Sigmoid colon (tissue), 6 donors: ENCODE measurements at regions not wholly inside any gene's neighbourhood (a gene's known extent, or its start where the extent isn't known, plus 50 kb on each side); places are given as distances from the start of the nearest gene placed in this dataset.

Experiments
- DNase-seq: peaks from one replicate; pipeline ENCODE4 v3.0.0-alpha.2; 2019
- H3K27ac ChIP-seq, 4 donors: fragments of 200-600 bp; sonication (generic); one replicate each; pipeline ENCODE4 v1.5.1; 2016 to 2019; ENCODE audit warnings: mild to moderate bottlenecking in 1 of 4
- H3K27me3 ChIP-seq, 3 donors: fragments of 200-600 bp; sonication (generic); one replicate each; pipeline ENCODE4 v1.5.1; 2019; ENCODE audit warnings: mild to moderate bottlenecking in 1 of 3
- H3K36me3 ChIP-seq, 4 donors: fragments of 200-600 bp; sonication (generic); one replicate each; pipeline ENCODE4 v1.5.1; 2016 to 2019
- H3K4me1 ChIP-seq, 4 donors: fragments of 200-600 bp; sonication (generic); one replicate each; pipeline ENCODE4 v1.5.1; 2017 to 2019
- H3K4me3 ChIP-seq, 4 donors: fragments of 200-600 bp; sonication (generic); one replicate each; pipeline ENCODE4 v1.5.1; 2017 to 2019; ENCODE audit warnings: mild to moderate bottlenecking in 2 of 4, moderate library complexity in 1 of 4
- H3K9me3 ChIP-seq, 4 donors: fragments of 200-600 bp in 3 of 4; sonication (generic) in 3 of 4; one replicate each; pipeline versions ENCODE4 v1.5.1 to v1.6.1; 2013 to 2019
- EP300 ChIP-seq, 4 donors: sonication (generic); formaldehyde crosslinking; IDR thresholded peaks; one replicate each; pipeline ENCODE4 v1.6.1; 2017; ENCODE audit warnings: antibody characterized with exemption in 4 of 4
- POLR2A ChIP-seq, 2 donors: fragments of 450-650 bp; IDR thresholded peaks; one replicate each; pipeline ENCODE4 v1.6.1; 2016; ENCODE audit warnings: antibody characterized with exemption in 2 of 2, mild to moderate bottlenecking in 2 of 2, moderate library complexity in 2 of 2
- POLR2AphosphoS5 ChIP-seq, 4 donors: sonication (generic); formaldehyde crosslinking; IDR thresholded peaks; one replicate each; pipeline ENCODE4 v1.6.1; 2017; ENCODE audit warnings: antibody characterized with exemption in 4 of 4
- whole genome bisulfite sequencing, 2 donors: extraction: QIAGEN DNeasy Blood & Tissue Kit; methylation state at CpG; one replicate each; pipeline ENCODE4 v1.1.7; 2013; 5-methylcytosine and 5-hydroxymethylcytosine counted together
- intact Hi-C: fragments of 100-400 bp; cut with DNase I; formaldehyde crosslinking; loops from one replicate; pipeline ENCODE4 v1.15.1; 2023
- TF ChIP-seq, protein P1 (sequence below), 4 experiments: fragments of 450-650 bp in 3 of 4; fragments of 200-600 bp in 1 of 4; IDR thresholded peaks; one replicate each; pipeline ENCODE4 v1.5.1; 2016 to 2019; ENCODE audit warnings: antibody characterized with exemption in 4 of 4, mild to moderate bottlenecking in 3 of 4, moderate library complexity in 2 of 4
- donor health status: healthy with polysubstance abuse.
- donor health status: healthy.

DNA sequence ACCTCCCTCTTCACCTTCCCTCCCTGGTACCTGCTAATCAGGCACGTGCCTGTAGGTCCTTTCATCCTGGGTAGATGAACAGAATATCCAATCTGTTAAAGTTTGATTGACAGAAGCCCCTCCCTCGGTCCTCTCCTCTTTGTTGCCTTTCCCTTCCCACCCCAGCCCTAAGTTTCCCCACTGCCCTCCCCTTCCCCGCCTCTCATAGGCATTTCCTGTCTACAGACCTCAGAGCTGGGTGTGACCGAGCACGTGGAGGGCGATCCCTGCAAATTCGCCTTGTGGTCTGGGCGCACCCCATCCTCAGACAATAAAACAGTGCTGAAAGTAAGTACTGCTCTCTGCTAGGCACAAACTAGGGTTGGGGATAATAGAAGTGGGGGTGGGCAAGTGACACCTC is 239.2 kb upstream of the UMPS start:
- no peaks in the 10 kb centered on the region for H3K9me3 ChIP-seq

DNA sequence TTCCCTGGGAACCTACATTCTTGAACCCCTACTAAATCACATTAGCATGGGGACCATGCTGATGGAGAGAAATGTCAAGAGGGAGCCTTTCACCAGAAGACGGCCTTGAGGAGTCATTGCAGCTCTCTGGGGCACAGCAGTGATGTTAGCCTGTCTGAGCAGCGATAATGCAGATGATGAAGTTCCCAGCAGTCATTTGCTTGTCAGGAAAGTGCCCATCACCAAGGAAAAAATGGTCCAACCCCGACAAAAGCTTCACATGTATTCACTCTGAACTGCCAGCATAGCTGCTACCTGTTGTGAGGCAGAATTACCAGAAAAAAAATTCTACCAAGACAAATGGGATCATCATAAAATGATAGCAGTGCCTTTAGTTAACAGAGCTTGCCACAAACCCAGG is 238.4 kb upstream of the UMPS start:
- 94 to 95% methylated on average over 3 of the region's 3 CpGs for WGBS, 2 donors
- Histone ChIP-seq H3K27ac (no peak overlapping the region), H3K9me3 (no peaks in the 10 kb centered on the region), H3K27me3 (no peaks in the 10 kb centered on the region), H3K4me1 (no peaks in the 10 kb centered on the region), H3K4me3 (no peak overlapping the region), H3K36me3 (no peaks in the 10 kb centered on the region)
- intact Hi-C loops, result loop anchor here (2.0 kb wide), 1 partner anchor 61 kb away; no protein-coding TSS in a partner anchor
- TF ChIP-seq, protein P1, sequence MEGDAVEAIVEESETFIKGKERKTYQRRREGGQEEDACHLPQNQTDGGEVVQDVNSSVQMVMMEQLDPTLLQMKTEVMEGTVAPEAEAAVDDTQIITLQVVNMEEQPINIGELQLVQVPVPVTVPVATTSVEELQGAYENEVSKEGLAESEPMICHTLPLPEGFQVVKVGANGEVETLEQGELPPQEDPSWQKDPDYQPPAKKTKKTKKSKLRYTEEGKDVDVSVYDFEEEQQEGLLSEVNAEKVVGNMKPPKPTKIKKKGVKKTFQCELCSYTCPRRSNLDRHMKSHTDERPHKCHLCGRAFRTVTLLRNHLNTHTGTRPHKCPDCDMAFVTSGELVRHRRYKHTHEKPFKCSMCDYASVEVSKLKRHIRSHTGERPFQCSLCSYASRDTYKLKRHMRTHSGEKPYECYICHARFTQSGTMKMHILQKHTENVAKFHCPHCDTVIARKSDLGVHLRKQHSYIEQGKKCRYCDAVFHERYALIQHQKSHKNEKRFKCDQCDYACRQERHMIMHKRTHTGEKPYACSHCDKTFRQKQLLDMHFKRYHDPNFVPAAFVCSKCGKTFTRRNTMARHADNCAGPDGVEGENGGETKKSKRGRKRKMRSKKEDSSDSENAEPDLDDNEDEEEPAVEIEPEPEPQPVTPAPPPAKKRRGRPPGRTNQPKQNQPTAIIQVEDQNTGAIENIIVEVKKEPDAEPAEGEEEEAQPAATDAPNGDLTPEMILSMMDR (IDR thresholded peaks at IDR 0.05), result no peak
- TF ChIP-seq EP300 (IDR thresholded peaks at IDR 0.05) (no peak), POLR2AphosphoS5 (IDR thresholded peaks at IDR 0.05) (no peak), POLR2A (IDR thresholded peaks at IDR 0.05) (no peak)
- no peak for DNase-seq

More for the DNA sequence above, 239.2 kb upstream of the UMPS start:
- no peak for DNase-seq
- 20 to 49% methylated on average over 8 of the region's 8 CpGs for whole genome bisulfite sequencing, 2 donors
- Histone ChIP-seq H3K27ac (no peak overlapping the region), H3K36me3 (no peaks in the 10 kb centered on the region), H3K4me1 (no peaks in the 10 kb centered on the region), H3K27me3 (no peaks in the 10 kb centered on the region), H3K4me3 (no peak overlapping the region)
- no peak for TF ChIP-seq POLR2AphosphoS5 (IDR thresholded peaks at IDR 0.05)
- intact Hi-C loops, result no loop called here

DNA sequence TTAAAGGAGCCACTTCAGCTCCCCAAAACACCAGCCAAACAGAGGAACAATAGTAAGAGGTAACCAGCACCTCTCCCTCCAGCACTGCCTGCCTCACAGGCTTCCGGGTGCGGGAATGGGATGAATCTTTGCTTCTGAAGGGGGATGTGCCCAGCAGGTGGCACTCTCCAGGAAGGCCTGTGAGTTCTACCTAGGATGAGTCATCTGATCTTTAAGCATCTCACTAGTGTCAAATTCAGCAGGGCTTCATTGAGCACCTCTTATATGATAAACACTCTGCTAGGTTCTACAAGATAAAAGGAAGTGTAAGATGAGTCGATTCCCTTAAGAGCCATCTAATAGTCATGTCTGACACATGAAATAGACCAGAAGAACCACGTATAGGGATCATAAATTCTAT is 237.4 kb upstream of the UMPS start:
- intact Hi-C loops, result loop anchor here (2.0 kb wide), 1 partner anchor 60 kb away; no protein-coding TSS in a partner anchor
- H3K36me3 ChIP-seq, result no peaks in the 10 kb centered on the region
- TF ChIP-seq POLR2A (IDR thresholded peaks at IDR 0.05) (no peak), EP300 (IDR thresholded peaks at IDR 0.05) (no peak), POLR2AphosphoS5 (IDR thresholded peaks at IDR 0.05) (no peak)
- TF ChIP-seq, protein P1 (IDR thresholded peaks at IDR 0.05), result no peak
- DNase-seq, result no peak
- no peaks in the 10 kb centered on the region for H3K27me3 ChIP-seq
- H3K9me3 ChIP-seq, result no peaks in the 10 kb centered on the region
- no peak overlapping the region for H3K27ac ChIP-seq
- no peak overlapping the region for H3K4me3 ChIP-seq
- H3K4me1 ChIP-seq, result no peaks in the 10 kb centered on the region
- WGBS, 2 donors, result 67 to 83% methylated on average over 4 of the region's 4 CpGs

DNA sequence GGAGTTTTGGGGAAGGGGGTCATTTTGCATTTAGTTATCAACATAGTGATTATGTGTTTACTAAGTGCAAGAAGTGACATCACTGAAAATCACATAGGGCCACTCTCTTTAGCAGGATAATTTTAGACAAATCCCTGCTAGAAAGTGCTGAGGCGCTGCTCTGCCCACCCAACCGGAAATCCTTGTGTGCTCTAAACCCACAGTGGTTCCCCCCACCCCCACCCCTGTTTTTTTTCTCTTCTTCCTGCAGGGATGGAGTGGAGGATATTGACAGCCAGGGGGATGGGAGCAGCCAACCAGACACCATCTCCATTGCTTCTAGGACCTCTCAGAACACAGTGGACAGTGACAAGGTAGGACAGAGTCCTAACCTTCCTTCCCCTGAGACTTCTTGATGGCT is 234.2 kb upstream of the UMPS start:
- intact Hi-C loops, result no loop called here
- 52 to 83% methylated on average over 2 of the region's 2 CpGs for WGBS, 2 donors
- Histone ChIP-seq H3K27me3 (no peaks in the 10 kb centered on the region), H3K27ac (no peak overlapping the region), H3K4me3 (no peak overlapping the region), H3K4me1 (no peaks in the 10 kb centered on the region), H3K36me3 (no peaks in the 10 kb centered on the region), H3K9me3 (no peaks in the 10 kb centered on the region)
- no peak for DNase-seq
- no peak for TF ChIP-seq EP300 (IDR thresholded peaks at IDR 0.05)
- TF ChIP-seq, protein P1 (IDR thresholded peaks at IDR 0.05), result no peak
- TF ChIP-seq POLR2AphosphoS5 (IDR thresholded peaks at IDR 0.05), result no peak
- no peak for TF ChIP-seq POLR2A (IDR thresholded peaks at IDR 0.05)

DNA sequence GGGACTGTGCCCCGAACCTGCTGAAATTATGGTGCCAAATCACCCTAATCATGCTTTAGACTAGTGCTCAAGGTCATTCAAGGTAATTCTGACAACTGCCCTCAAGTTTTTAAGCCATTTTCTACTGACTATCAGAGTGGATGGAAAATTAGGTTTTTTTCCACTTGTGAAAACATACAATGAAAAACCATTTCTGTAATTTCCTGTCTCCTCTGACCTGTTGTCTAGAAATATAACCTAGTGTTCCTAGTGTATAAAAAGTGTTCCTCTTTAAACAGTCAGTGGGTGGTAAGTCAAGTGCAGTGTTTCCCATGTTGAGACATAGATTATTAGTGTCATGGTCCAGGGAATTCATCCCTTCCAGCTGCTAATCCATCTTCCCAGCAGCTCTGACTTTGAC is 232.8 kb upstream of the UMPS start:
- H3K27ac ChIP-seq, result no peak overlapping the region
- intact Hi-C loops, result no loop called here
- no peak for TF ChIP-seq POLR2A (IDR thresholded peaks at IDR 0.05)
- TF ChIP-seq POLR2AphosphoS5 (IDR thresholded peaks at IDR 0.05), result no peak
- TF ChIP-seq, protein P1 (IDR thresholded peaks at IDR 0.05), result no peak
- TF ChIP-seq EP300 (IDR thresholded peaks at IDR 0.05), result no peak

More for the DNA sequence above, 232.8 kb upstream of the UMPS start:
- no peaks in the 10 kb centered on the region for H3K9me3 ChIP-seq
- no peaks in the 10 kb centered on the region for H3K36me3 ChIP-seq
- H3K27me3 ChIP-seq, result no peaks in the 10 kb centered on the region
- WGBS, 2 donors, result 89 to 90% methylated on average over 1 of the region's 1 CpG
- H3K4me3 ChIP-seq, result no peak overlapping the region
- no peak for DNase-seq
- no peaks in the 10 kb centered on the region for H3K4me1 ChIP-seq
